HepG2 (cell line): ENCODE measurements at regions not wholly inside any gene's neighbourhood (a gene's known extent, or its start where the extent isn't known, plus 50 kb on each side); places are given as distances from the start of the nearest gene placed in this dataset.

Source experiments
- IKZF5 ChIP-seq: IDR thresholded peaks from 2 replicates; pipeline ENCODE4 v1.6.1; 2018; ENCODE audit warnings: missing genetic modification reagents, mild to moderate bottlenecking, missing compliant biosample characterization
- MEIS2 ChIP-seq: sonication (generic); formaldehyde crosslinking; IDR thresholded peaks from 2 replicates; pipeline ENCODE4 v1.9.0; 2021; ENCODE audit warnings: mild to moderate bottlenecking, missing genetic modification reagents
- POLR2A ChIP-seq, 2 experiments: IDR thresholded peaks; 2 replicates each; pipeline ENCODE4 v1.6.1; 2011; ENCODE audit warnings: low read depth in 2 of 2, low read length in 2 of 2, mild to moderate bottlenecking in 1 of 2, moderate library complexity in 1 of 2; ENCODE audit not compliant: insufficient read depth in 1 of 2
- RAD21 ChIP-seq: fragments of 450-650 bp; formaldehyde crosslinking; IDR thresholded peaks from 2 replicates; pipeline ENCODE4 v1.5.0; 2020; ENCODE audit warnings: mild to moderate bottlenecking
- RBFOX2 ChIP-seq: fragments of 200-400 bp; formaldehyde crosslinking; IDR thresholded peaks from 2 replicates; pipeline ENCODE4 v1.6.1; 2017; ENCODE audit warnings: low read depth, mild to moderate bottlenecking, low read length
- SP1 ChIP-seq, 2 experiments: fragments of 450-650 bp in 1 of 2; sonication (generic) in 1 of 2; formaldehyde crosslinking in 1 of 2; IDR thresholded peaks; 2 replicates each; pipeline versions ENCODE4 v1.4.0 to v1.6.1; 2016 to 2020; ENCODE audit warnings: missing genetic modification reagents in 1 of 2
- ZBTB21 ChIP-seq: sonication (generic); formaldehyde crosslinking; IDR thresholded peaks from 2 replicates; pipeline ENCODE4 v1.4.0; 2020; ENCODE audit warnings: missing genetic modification reagents
- ZFP36 ChIP-seq: fragments of 150-350 bp; IDR thresholded peaks from 2 replicates; pipeline ENCODE4 v1.6.1; 2018; ENCODE audit warnings: borderline replicate concordance, low read length, low read depth; ENCODE audit not compliant: partially characterized antibody
- TF ChIP-seq, protein P1 (sequence below): sonication (generic); formaldehyde crosslinking; IDR thresholded peaks from 2 replicates; pipeline ENCODE4 v1.5.0; 2020; ENCODE audit warnings: mild to moderate bottlenecking, low read depth, missing genetic modification reagents, borderline replicate concordance
- TF ChIP-seq, protein P2 (sequence below): sonication (generic); formaldehyde crosslinking; IDR thresholded peaks from 2 replicates; pipeline ENCODE4 v1.4.0; 2020; ENCODE audit warnings: missing genetic modification reagents, mild to moderate bottlenecking, borderline replicate concordance

DNA sequence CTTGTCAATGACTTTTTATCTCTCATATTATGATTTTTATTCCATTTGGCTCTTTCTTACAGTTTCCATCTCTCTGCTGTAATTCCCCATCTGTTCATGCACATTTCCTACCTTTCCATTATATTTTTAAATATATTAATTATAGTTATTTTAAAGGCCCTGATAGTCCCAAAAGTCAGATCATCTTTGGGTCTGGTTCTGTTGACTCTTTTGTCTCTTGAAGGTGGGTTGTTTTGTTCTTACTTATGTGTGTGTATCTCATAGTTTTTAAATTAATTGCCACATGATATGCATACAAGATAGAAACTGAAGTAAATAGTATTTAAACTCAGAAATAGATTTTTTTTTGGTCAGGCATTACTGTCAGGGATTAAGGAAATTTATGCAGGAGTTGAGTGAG, 178.0 kb upstream of the AJAP1 start:
- no peak for TF ChIP-seq SP1 (IDR thresholded peaks at IDR 0.05)
- no peak for TF ChIP-seq SP1 (CRISPR knock-in tag; IDR thresholded peaks at IDR 0.05)
- TF ChIP-seq, protein P1, sequence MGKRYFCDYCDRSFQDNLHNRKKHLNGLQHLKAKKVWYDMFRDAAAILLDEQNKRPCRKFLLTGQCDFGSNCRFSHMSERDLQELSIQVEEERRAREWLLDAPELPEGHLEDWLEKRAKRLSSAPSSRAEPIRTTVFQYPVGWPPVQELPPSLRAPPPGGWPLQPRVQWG, result no peak
- TF ChIP-seq POLR2A (IDR thresholded peaks at IDR 0.05; ENCODE audit: insufficient read depth in 1 of 2, low read depth in 2 of 2, low read length in 2 of 2), result no peak
- TF ChIP-seq IKZF5, result no peak
- TF ChIP-seq, protein P2, sequence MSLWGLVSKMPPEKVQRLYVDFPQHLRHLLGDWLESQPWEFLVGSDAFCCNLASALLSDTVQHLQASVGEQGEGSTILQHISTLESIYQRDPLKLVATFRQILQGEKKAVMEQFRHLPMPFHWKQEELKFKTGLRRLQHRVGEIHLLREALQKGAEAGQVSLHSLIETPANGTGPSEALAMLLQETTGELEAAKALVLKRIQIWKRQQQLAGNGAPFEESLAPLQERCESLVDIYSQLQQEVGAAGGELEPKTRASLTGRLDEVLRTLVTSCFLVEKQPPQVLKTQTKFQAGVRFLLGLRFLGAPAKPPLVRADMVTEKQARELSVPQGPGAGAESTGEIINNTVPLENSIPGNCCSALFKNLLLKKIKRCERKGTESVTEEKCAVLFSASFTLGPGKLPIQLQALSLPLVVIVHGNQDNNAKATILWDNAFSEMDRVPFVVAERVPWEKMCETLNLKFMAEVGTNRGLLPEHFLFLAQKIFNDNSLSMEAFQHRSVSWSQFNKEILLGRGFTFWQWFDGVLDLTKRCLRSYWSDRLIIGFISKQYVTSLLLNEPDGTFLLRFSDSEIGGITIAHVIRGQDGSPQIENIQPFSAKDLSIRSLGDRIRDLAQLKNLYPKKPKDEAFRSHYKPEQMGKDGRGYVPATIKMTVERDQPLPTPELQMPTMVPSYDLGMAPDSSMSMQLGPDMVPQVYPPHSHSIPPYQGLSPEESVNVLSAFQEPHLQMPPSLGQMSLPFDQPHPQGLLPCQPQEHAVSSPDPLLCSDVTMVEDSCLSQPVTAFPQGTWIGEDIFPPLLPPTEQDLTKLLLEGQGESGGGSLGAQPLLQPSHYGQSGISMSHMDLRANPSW (CRISPR knock-in tag), result no peak
- no peak for TF ChIP-seq ZBTB21 (CRISPR knock-in tag)
- TF ChIP-seq RBFOX2, result no peak
- TF ChIP-seq ZFP36, result no peak
- no peak for TF ChIP-seq MEIS2
- no peak for TF ChIP-seq RAD21 (CRISPR knock-in tag)
